HG02763 (cell line): ENCODE measurements at regions not wholly inside any gene's neighbourhood (a gene's known extent, or its start where the extent isn't known, plus 50 kb on each side); places are given as distances from the start of the nearest gene placed in this dataset.

Experiments used
- ATAC-seq: cut with Tn5 transposase; IDR thresholded peaks from one replicate; pipeline ENCODE4 v1.9.1; 2021; ENCODE audit warnings: mild to moderate bottlenecking, moderate library complexity; ENCODE audit not compliant: unreplicated experiment

DNA sequence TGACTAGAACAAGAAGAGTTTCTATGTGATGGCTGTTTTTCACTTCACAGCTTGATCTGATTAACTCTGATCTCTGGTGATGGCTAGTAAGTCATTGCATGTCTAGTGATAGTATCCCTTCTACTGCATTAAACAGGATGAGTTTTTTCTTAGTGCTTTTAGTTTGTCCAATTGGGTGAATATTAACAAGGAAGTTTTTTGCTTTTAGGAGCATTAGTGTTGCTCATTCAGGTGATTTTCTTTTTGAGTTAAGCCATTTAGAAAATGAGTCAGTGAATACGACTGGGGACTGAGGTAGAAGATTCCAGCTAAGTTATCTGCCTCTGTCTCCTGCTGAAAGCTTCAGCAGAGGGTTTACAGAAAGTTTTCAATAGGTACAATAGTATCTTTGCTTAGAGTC, 306.7 kb downstream of the PIK3C3 start:
- no peak for ATAC-seq

DNA sequence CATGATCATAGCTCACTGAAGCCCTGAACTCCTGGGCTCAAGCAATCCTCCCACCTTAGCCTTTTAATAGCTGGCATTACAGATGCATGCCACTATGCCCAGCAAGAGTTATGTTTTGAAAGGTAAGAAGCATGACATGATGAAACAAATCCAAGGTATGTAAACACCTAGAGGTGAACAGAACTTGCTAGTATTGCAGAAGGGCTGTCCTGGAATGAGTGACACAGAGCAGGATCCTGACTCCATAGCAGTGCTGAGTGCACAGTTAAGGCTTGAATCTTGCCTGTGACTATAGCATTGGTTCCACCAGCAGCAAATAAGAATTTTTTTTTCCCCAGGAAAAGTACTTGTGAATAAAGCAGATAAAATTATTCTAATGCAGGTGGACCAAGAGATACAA, 309.5 kb downstream of the PIK3C3 start:
- no peak for ATAC-seq

DNA sequence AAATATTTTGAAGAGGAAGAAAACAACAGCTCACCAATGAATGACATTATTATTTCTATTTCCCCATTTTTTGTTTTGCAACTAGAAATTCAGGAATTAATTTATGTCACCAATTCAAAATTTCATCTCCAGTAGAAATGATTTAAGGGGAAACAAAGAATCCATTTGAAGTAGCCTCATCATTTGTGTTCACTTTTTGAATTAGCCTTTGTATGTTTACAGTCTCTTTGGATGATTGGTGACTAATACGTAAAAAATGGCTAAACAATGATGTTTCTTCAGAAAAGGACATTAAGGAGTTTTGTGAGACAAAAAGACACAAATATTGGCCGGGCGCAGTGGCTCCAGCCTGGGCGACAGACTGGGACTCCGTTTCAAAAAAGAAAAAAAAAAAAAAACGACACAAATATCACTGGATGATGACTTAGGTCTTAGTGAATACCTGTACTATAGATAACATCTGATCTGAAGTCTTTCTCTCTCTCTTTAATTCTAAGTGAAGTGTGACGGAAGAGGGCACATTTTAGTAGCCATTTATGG, 313.2 kb downstream of the PIK3C3 start:
- ATAC-seq, result no peak

DNA sequence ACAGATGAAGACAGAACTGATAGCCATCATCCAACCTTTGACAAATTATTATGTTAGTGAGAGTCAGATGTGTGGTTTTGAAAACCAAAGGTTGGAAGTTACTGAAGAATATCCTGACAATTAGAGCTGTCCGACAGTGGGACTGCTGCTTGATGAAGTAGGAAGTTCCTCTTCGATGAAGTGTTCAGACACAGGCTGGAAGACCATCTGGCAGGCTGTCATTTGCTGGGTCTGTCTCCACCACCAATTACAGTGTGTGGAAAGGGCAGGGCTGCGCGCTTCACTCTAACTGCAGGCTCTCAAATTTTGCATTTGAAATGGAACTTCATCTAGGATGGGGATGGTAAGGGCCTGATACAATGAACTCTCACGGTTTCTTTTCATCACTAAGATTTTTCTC, 313.8 kb downstream of the PIK3C3 start:
- ATAC-seq, result no peak

DNA sequence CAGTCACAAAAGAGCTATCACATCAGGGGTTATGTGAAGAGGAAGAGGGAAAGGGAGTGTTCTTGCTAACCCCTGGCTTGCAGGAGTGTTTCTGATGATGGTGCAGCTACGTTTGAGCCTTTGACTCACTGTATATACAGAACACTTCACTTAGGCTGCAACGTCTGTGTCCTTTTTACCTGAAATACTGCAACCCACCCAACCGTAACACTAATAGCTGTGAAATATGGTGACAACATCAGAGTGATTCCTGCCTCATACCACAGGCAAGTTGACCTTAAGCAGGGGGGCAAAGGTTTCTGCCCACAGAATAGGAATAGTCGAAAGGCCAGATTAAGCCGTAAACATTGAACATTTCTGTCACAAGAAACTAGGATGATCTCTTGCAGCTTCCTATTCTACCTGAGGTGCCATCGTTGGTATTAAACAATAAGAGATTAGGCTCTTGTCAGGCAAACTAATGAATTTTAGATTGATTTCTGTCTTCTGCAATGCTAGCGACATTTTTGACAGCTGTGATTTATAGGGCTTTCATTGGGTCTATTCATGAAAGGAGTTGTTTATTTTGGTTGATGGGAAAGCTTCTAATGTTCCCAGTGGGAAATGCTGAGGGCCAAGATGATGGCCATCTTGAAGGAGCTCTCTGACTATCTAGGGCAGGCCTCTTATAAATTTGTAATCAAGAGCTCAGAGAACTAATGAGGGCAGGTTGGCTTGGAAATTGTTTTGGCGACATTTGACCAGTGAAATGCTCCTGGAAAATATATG, 316.8 kb downstream of the PIK3C3 start:
- no peak for ATAC-seq

DNA sequence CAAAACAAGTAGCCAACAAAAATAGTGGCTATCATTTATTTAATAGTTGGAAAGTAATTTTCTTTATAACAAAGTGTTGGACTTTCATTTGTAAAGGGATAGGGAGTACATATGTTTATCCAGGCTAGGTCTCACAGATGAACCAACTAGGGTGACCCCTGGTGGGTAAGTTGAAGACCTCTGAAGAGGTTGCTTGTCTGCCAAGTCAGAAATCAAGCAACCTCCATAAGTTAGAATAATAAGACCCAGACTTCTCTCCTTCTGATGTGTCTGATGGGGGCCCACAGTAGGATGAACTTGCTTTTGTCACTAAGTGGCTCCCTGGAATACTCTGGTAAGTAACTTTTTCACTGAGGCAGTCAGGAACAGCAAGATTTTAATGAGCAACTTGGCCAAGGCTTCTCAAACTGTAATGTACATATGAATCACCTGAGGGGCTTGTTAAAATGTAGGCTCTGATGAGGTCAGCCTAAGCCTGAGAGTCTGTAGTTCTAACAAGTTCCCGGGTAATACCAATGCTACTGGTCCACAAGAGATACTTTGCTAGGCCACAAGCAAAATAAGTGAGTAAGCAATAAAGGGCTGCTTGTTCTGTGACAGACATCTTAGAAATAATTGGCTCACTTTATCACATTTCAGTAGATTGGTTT, 319.6 kb downstream of the PIK3C3 start:
- no peak for ATAC-seq

DNA sequence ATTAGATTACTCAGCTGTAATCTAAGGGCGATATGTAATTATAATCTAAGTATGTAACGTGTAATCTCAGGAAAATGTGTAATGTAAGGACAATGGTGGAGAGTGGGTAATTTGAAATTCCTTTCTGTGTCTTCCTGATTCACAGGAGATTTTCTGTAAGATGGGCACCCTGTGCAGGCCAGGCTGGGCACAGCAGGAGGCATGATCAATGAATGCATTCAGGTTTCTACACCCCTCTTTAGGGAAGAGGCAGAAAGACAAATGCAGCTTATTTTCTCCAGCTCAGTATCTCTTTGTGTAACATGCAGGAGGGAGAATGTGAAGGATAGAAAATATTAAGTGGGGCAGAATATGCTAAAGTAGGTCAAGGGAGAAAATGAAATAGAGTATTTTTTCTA, 320.1 kb downstream of the PIK3C3 start:
- ATAC-seq, result no peak

DNA sequence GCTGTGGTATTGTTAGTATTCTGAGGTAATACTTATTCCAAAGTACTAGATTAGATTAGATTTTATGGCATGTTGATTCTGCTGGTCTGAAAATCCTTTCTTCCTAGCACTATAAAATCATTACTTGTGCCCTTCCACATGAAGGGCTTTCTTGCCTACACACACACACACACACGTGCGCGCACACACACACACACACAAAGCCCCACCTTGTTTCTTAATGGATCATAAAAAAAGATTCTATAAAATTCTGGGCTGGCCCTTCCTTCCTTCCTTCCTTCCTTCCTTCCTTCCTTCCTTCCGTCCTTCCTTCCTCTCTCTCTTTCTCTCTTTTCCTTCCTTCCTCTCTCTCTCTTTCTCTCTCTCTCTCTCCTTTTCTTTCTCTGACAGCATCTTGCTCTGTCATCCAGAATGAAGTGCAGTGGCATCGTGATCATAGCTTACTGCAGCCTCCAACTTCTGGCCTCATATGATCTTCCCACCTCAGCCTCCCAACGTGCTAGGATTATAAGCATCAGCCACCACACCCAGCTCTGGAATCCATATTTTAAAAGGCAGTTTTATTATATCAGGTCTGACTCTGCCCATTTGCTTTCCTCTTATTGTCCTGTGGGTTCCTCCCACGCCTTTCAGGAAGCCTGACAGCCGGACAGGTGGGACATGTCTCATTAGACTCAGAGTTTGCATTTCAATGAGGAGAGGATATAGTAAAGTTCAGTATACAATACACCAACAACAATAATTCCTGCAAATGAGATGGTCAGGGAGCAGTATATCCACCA, 321.1 kb downstream of the PIK3C3 start:
- no peak for ATAC-seq

DNA sequence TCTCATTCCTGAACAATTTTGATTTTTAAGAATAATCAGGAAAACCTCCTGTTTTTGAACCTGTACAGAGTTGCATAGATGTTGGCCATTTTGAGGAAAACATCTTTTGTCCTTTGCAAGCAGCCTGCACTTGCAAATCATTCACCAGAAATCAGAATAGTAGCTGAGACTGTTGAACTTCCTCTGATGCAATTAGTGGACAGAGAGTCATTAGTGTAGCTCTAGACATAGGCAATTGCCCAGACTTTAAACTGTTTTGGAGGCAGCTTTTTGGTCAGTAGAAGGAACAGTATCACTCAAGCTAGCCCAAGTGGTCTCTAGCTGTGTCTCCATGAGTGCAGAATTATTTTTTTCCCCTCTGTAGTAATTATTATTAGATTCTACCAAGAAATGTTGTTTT, 326.1 kb downstream of the PIK3C3 start:
- ATAC-seq, result no peak

DNA sequence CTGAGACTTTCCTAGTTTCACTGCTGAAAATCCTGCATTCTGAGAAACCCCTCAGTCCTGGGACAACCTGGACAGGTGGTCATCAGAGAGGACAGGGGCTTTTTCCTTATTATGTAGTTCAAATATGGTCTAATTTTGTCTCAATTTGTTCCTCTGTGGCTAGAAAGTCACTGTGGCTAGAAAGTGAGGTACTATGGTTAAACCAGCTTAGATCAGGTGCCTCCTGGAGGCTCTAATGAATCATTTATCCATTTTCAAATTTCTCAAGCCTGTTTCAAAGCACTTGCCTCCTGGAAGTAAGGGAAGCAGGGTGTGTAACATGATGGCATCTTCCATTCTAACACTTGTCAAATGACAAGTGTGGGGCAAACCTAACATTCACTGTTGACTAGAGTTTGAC, 326.8 kb downstream of the PIK3C3 start:
- no peak for ATAC-seq

DNA sequence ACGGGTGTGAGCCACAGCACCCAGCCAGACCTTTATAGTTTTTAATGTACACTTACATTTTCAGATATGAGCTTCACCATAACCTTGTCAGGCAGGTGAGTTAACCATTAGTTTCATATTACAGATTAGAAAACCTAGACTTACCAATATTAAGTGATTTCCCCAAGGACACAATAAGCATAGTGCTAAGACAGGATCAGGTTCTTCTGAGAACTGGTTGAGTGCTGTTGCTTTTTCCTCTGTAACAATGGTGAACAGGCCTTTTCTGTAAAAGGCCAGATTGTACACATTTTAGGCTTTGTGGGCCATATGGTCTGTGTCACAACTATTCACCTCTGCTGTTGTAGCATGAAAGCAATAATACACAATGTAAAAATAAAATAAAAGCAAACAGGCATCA, 332.0 kb downstream of the PIK3C3 start:
- ATAC-seq, result no peak

DNA sequence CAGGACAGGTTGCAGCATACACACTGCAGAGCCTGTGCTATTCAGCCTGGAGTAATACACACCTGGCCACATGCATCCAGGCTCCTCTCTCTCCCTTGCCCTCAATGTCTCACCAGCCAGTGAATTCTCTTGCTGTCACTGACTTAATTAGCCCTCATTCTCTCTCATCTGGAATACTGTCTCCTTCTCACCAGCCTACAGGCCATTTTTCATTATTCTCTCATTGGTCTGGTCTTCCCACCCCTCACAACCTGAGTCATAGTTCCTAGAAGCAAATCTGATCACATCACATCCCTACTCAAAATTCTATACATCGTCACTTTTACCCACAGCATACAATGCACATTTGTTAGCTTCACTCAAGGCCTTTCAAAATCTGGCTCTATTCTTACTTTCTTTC, 333.1 kb downstream of the PIK3C3 start:
- no peak for ATAC-seq

DNA sequence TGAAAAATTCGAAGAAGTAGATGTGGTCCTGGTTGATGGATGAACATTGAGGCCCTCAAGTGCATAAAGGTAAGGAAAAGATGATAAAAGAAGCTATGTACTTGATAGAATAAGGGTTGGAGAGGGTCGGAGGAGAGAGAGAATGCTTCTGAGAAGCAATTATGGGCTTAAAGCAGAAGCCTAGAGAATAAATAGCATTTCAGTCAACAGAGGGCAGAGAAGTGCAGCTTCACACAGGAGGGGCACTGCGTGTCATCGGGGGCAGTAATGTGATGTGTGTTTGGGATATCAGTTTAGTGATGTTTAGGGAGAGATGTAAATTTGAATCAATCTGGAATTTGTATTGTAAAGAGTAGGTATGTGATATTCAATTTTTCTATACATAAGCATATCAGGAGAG, 334.5 kb downstream of the PIK3C3 start:
- ATAC-seq, result no peak

DNA sequence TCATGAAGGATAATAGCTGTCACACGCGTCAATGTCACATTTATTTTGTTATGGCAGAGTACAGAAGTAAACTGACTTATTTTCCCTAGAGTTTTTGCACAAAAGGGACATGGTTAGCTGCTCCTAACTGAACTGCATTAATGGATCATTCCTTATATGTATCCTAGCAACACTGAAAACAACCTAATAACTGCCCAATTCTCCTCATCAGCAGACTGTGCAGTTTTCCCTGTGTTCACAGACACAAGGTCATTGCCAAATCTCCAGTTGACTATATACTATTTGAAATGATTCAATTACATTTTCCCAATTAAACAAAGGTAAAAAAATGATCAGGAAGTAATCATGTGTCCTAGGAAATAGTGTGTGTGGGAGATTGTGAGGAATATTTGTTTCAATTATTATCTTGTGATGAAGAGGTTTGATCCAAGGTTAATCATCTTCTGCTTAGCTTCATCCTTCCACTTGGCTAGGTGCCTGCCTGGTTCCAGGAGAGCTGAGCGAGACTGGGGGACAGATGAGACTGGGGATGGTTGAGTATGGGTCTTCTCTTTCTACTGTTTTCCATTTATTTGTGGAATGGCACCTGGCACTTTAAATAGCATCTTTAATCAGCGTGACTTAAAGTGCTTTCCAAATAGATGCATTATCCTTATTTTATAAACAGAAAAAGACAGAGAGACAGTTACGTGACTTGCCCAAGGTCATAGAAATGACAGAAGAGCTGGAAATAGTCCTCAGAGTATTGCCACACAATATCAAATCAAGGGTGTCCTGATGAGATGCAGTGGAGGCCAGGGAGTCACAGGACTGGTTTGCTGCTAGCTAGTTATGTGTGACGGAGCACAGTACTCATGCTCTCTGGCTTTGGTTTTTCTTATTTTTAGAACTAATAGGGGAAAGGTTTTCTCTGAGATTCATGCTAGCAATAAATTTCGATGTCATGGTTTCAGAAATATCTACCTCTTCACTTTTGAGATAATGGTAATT, 335.6 kb downstream of the PIK3C3 start:
- no peak for ATAC-seq

DNA sequence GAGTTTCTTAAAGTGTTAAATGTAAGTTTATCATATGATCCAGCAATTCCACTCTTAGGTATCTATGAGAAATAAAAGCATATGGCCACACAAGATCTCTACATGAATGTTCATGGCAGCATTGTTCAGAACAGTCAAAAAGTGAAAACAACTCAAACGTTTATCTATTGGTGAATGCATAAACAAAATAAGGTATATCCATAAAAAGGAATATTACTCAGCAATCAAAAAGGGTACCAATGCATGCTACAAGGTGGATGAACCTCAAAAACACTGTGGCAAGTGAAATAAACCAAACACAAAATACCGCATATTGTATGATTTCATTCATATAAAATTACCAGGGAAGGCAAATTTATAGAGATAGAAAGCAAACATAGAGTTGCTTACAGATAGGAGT, 337.6 kb downstream of the PIK3C3 start:
- ATAC-seq, result no peak

DNA sequence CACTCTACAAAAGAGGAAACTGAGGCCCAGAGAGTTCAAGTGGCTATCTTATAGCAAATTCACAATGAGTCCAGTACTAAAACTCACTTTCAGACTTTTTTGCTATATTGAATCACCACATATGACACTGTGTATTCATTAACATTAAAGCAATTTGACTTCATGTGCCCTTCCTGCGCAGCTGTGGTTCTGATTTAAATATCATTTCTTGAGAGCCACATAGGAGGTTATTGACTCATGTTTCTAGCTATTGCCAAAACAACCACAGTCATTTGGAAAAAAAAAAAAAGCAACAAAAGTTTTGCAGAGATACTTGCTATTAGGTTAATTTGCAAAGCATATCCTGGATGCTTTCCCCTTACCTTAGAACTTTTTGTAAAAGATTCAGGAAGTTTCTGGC, 341.2 kb downstream of the PIK3C3 start:
- no peak for ATAC-seq

DNA sequence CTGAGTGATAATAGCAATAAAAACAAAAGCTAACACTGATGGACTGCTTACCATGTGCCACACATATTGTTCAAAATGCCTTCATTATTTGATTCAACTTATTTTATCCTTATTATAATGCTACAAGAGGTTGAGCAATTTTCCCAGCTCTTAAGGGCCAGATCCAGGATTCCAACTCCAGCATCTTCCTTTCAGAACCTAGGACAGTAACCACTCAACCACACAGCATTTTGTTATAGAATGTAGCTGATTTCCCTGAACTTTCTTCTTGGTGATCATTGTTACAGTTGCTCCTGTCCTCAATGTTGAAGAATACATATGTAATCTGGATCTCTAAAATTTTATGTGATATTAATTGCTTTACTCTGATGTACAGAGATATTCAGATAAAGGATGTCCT, 341.7 kb downstream of the PIK3C3 start:
- no peak for ATAC-seq

DNA sequence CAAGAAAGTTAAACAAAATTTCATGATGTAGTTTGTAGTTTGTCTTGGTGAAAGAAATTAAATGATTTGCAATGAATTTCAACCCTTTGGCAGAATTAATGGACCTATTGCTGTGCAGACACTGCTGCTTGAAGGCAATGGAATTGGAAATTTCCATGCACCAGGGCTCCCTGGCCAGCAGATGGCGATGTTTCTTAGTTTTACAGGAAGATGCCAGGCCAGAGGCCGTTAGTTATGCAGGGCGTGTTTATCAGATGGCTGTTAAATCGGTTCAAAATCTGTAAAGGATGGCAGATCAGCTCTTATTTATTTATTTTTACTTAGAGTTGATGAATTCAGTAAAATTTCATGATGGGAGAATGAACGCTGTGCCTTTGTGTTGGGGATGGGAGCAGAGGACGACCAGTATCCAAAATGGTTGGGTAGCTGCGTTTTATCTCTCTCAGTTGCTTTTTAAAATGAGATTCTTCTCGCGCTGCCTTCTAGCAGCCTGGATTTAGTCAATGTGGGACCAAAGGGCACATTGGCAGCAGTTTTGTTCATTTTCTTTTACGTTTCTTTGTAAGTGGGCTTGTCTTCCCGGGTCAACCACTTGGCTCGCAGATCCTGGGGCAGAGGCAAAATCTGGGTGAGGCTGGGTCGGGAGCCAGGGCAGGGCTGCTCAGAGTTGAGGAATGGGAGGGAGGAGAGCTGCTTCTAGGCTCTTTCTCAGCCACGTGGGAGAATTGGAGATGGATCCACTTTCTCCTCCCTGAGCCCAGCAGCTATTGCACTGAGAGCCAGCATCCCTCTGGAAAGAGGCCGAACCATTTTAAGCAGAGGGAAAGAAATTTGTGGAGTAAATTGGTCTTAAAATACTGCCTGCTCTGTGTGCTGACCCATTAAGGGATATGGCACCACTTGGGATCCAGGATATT, 344.0 kb downstream of the PIK3C3 start:
- peak; percentile 98 for ATAC-seq

DNA sequence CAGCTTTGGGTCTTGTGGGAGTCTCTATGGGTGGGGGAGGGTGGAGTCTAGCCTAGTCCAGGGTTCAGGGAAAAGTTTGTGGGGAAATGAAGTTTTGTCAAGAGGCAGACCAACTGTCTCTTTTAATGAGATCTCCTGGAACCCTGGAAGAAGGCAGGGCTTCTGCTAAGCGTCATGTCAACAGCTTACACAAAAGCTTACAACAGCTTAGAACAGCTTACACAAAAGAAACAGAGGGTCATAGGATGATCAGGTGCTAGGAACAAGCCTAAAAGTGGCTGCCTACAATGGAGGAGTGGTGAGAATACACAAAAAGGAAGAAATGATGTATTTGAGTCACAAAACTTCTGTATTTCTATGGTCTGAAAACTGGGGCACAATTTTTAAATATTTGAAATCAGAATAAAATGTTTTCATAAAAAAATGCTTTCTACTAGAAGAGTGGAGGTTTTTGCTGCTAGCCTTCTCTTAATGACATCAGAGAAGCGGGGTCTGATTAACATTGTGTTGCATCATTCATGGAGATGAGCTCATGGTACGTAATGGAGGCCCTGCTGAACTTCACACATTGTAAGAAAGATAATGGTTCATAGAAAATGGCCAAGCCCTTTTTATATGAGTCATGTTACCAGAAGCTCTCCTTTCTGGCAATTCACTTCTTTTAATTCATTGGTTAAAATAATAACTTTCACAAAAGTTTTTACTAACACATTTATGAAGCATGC, 351.0 kb downstream of the PIK3C3 start:
- no peak for ATAC-seq
